Neural crest cell (in vitro differentiated cells): ENCODE measurements at regions not wholly inside any gene's neighbourhood (a gene's known extent, or its start where the extent isn't known, plus 50 kb on each side); places are given as distances from the start of the nearest gene placed in this dataset.

ENCODE experiments used
- DNase-seq: peaks from one replicate; pipeline ENCODE4 v3.0.0; 2021; ENCODE audit warnings: low read depth, mixed read lengths, low spot score
- H3K27ac Mint-ChIP-seq: one replicate; pipeline ENCODE4 v1.8.0; 2021; ENCODE audit warnings: mild to moderate bottlenecking, mixed read lengths; ENCODE audit not compliant: unreplicated experiment
- H3K27me3 Mint-ChIP-seq: 2 replicates; pipeline ENCODE4 v1.8.0; 2021; ENCODE audit warnings: low read depth, mild to moderate bottlenecking, mixed read lengths
- H3K36me3 Mint-ChIP-seq: 2 replicates; pipeline ENCODE4 v1.8.0; 2021; ENCODE audit warnings: low read depth, mild to moderate bottlenecking, mixed read lengths
- H3K4me1 Mint-ChIP-seq: 2 replicates; pipeline ENCODE4 v1.8.0; 2021; ENCODE audit warnings: mixed read lengths
- H3K4me3 Mint-ChIP-seq: one replicate; pipeline ENCODE4 v1.8.0; 2021; ENCODE audit warnings: mild to moderate bottlenecking, mixed read lengths
- H3K9me3 Mint-ChIP-seq: 2 replicates; pipeline ENCODE4 v1.8.0; 2021; ENCODE audit warnings: mixed read lengths
- CTCF ChIP-seq: fragments of 200-600 bp; sonication (generic); conservative IDR thresholded peaks from 2 replicates; pipeline ENCODE4 v1.5.0; 2021; ENCODE audit warnings: antibody characterized with exemption, mild to moderate bottlenecking

DNA sequence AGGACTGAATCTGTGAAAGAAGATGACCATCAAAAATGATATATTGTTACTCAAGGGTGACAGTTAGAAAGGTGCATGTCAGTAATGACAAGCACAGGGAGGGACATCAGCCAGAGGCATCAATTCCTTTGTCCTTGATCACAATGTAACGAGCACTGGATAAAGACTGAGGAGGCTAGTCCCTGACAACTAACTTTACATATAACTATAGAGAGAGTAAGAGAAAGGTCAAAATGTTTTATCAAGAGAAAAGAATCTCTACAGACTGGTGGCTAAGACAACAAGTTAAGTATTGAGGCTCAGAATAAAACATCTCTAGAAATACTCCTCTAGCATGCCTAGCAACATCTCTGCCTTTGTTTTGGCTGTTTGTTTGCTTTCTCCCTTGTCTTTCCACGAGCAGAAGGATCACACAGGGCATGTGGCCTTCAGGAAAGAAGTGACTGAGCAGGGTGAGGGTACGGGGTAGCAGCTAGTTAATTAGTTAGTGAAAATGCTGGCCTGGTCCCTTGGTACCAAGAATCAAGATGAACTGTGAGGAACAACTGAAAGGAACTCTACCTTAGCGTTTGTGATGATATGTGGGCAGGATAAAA lies 724.1 kb upstream of the MEF2C start:
- no peak for DNase-seq
- H3K27ac Mint-ChIP-seq, result peak overlapping the region; percentile 81
- no peak for TF ChIP-seq CTCF
- H3K9me3 Mint-ChIP-seq, result no peaks in the 10 kb centered on the region
- no peaks in the 10 kb centered on the region for H3K27me3 Mint-ChIP-seq
- no peak overlapping the region for H3K4me3 Mint-ChIP-seq
- H3K36me3 Mint-ChIP-seq, result peaks cover 3% of the 10 kb centered on the region
- peaks cover 10% of the 10 kb centered on the region for H3K4me1 Mint-ChIP-seq

GRCh38 chr5:89604342-89604741 lies 721.4 kb upstream of the MEF2C start:
- Mint-ChIP-seq H3K4me1 (peaks cover 10% of the 10 kb centered on the region), H3K27ac (no peak overlapping the region), H3K27me3 (no peaks in the 10 kb centered on the region), H3K9me3 (no peaks in the 10 kb centered on the region), H3K4me3 (no peak overlapping the region), H3K36me3 (no peaks in the 10 kb centered on the region)
- no peak for TF ChIP-seq CTCF
- no peak for DNase-seq

DNA sequence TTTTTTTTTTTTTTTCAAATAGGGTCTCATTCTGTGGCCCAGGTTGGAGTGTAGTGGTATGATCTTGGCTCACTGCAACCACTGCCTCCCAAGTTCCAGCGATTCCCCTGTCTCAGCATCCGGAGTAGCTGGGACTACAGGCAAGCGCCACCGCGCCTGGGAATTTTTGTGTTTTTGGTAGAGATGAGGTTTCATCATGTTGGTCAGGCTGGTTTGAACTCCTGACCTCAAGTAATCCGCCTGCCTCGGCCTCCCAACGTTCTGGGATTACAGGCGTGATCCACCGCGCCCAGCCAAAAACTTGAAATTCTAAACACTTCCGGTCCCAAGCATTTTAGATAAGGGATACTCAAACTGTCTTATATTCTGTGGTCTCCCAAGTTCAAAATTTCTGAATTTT lies 718.9 kb upstream of the MEF2C start:
- Mint-ChIP-seq H3K27ac (no peak overlapping the region), H3K4me1 (peaks cover 4% of the 10 kb centered on the region), H3K9me3 (no peaks in the 10 kb centered on the region), H3K27me3 (no peaks in the 10 kb centered on the region), H3K4me3 (no peak overlapping the region), H3K36me3 (no peaks in the 10 kb centered on the region)
- TF ChIP-seq CTCF, result no peak
- no peak for DNase-seq

DNA sequence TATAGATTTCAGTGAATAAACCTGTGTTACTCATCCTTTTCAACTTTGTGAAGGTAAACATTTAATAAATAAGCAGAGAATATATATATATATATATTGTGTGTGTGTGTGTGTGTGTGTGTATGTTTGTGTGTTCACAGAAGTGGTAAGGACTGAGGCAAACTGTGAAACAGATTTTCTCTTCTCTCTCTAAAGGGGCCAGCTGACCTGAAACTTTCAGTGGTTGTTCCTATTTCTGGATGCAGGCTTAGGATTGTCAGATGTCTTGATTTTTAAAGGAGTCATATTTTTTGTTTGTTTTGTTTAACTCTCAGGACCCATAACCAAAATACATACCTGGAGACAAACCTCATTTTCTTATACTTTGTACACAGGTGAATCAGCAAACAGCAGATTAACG lies 714.9 kb upstream of the MEF2C start:
- DNase-seq, result no peak
- Mint-ChIP-seq H3K36me3 (no peaks in the 10 kb centered on the region), H3K27me3 (no peaks in the 10 kb centered on the region), H3K4me1 (no peaks in the 10 kb centered on the region), H3K27ac (peak overlapping the region; percentile 30), H3K4me3 (no peak overlapping the region), H3K9me3 (no peaks in the 10 kb centered on the region)
- no peak for TF ChIP-seq CTCF

GRCh38 chr5:89596821-89597220 lies 713.8 kb upstream of the MEF2C start:
- Mint-ChIP-seq H3K27ac (no peak overlapping the region), H3K4me3 (no peak overlapping the region), H3K27me3 (no peaks in the 10 kb centered on the region), H3K9me3 (no peaks in the 10 kb centered on the region), H3K36me3 (no peaks in the 10 kb centered on the region), H3K4me1 (no peaks in the 10 kb centered on the region)
- no peak for TF ChIP-seq CTCF
- no peak for DNase-seq
